22Rv1 (cell line): ENCODE measurements at regions not wholly inside any gene's neighbourhood (a gene's known extent, or its start where the extent isn't known, plus 50 kb on each side); places are given as distances from the start of the nearest gene placed in this dataset.

Source experiments
- ZFX ChIP-seq: fragments of 450-650 bp; IDR thresholded peaks from 2 replicates; pipeline ENCODE4 v1.6.1; 2017; ENCODE audit warnings: antibody characterized with exemption, borderline replicate concordance
- TF ChIP-seq, protein P1 (sequence below): fragments of 450-650 bp; IDR thresholded peaks from 2 replicates; pipeline ENCODE4 v1.5.1; 2017; ENCODE audit warnings: mild to moderate bottlenecking

DNA sequence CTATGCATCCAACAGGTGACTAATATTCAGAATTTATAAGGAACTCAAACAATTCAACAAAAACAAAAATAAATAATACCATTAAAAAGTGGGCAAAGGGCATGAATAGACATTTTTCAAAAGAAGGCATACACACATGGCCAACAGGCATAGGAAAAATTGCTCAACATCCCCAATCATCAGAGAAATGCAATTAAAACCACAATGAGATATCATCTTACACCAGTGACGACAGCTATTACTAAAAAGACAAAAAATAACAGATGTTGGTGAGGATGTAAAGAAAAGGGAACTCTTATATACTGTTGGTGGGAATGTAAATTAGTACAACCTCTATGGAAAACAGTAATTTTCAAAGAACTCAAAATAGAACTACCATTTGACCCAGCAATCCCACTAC lies 250.4 kb upstream of the N4BP1 start:
- TF ChIP-seq, protein P1, sequence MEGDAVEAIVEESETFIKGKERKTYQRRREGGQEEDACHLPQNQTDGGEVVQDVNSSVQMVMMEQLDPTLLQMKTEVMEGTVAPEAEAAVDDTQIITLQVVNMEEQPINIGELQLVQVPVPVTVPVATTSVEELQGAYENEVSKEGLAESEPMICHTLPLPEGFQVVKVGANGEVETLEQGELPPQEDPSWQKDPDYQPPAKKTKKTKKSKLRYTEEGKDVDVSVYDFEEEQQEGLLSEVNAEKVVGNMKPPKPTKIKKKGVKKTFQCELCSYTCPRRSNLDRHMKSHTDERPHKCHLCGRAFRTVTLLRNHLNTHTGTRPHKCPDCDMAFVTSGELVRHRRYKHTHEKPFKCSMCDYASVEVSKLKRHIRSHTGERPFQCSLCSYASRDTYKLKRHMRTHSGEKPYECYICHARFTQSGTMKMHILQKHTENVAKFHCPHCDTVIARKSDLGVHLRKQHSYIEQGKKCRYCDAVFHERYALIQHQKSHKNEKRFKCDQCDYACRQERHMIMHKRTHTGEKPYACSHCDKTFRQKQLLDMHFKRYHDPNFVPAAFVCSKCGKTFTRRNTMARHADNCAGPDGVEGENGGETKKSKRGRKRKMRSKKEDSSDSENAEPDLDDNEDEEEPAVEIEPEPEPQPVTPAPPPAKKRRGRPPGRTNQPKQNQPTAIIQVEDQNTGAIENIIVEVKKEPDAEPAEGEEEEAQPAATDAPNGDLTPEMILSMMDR, result no peak
- no peak for TF ChIP-seq ZFX
